ENCODE measurements at regions not wholly inside any gene's neighbourhood (a gene's known extent, or its start where the extent isn't known, plus 50 kb on each side); places are given as distances from the start of the nearest gene placed in this dataset.

DNA sequence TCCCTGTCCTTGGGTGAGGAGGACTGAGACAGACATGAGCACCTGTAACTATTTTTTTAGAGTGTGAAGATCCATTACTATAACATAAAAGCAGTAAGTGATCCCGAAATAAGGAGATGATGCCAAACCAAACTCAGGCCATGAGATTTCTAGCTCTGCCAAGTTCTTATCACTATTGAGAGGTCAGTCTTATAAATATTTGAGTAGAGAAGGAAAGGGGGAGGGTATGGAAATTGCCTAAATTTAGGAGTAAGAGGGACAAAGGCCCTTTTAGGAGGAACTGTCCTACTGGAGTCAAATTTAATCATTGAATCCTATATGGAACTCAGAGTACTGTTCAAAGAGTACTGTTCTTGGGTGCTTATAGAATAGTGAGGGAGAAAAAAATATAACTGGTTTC, 326.9 kb upstream of the NAALADL2 start:
- DNase-seq (ENCODE audit: low spot score): no peak
- in situ Hi-C loops (cut with MboI; ENCODE audit: low sequenced_read_pairs, unreplicated experiment): no loop called here
- TF ChIP-seq, protein P1, sequence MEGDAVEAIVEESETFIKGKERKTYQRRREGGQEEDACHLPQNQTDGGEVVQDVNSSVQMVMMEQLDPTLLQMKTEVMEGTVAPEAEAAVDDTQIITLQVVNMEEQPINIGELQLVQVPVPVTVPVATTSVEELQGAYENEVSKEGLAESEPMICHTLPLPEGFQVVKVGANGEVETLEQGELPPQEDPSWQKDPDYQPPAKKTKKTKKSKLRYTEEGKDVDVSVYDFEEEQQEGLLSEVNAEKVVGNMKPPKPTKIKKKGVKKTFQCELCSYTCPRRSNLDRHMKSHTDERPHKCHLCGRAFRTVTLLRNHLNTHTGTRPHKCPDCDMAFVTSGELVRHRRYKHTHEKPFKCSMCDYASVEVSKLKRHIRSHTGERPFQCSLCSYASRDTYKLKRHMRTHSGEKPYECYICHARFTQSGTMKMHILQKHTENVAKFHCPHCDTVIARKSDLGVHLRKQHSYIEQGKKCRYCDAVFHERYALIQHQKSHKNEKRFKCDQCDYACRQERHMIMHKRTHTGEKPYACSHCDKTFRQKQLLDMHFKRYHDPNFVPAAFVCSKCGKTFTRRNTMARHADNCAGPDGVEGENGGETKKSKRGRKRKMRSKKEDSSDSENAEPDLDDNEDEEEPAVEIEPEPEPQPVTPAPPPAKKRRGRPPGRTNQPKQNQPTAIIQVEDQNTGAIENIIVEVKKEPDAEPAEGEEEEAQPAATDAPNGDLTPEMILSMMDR (IDR thresholded peaks at IDR 0.05; ENCODE audit: borderline replicate concordance, control extremely low read depth, extremely low read depth, insufficient read depth, missing control alignments): no peak

DNA sequence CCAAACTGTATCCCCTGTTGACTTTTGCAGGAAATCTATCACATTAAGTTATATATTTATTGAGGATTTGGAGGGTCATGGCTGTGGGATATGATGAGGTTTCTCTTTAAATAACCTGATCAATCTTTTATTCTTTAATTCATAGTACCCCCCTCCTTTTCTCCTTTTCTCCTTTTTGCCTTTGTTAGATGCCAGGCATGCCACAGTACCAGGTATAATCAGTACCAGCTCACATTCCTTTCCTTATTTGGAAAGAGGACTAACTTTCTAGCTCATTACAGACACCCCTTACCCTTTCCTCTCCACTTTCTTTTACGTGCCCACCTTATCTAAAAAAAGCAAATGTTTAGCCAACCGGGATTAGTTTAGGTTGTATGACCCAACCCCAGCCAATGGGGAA, 326.4 kb upstream of the NAALADL2 start:
- TF ChIP-seq, protein P1 (IDR thresholded peaks at IDR 0.05; ENCODE audit: borderline replicate concordance, control extremely low read depth, extremely low read depth, insufficient read depth, missing control alignments): no peak
- DNase-seq (ENCODE audit: low spot score): no peak
- in situ Hi-C loops (cut with MboI; ENCODE audit: low sequenced_read_pairs, unreplicated experiment): no loop called here

DNA sequence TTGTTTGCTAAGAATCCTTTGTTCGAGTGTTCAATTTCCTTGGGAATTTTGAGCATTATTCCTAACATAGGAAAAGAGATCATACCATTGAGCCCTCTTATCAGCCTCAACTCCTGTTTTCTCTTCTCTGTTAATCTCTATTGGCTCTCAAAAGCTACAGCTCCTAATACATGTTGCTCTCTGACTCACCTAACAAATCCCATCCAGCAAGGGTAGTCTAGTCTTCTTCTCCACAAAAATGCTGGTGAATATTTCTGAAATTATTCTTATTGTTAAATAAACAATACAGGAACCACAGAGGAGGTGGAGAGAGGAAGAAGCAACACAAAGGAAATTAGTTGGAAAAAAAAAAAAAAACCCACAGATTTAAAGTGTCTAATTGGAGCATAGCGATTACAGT, 325.8 kb upstream of the NAALADL2 start:
- TF ChIP-seq, protein P1 (IDR thresholded peaks at IDR 0.05; ENCODE audit: borderline replicate concordance, control extremely low read depth, extremely low read depth, insufficient read depth, missing control alignments): no peak
- no peak for DNase-seq (ENCODE audit: low spot score)
- in situ Hi-C loops (cut with MboI; ENCODE audit: low sequenced_read_pairs, unreplicated experiment): no loop called here

DNA sequence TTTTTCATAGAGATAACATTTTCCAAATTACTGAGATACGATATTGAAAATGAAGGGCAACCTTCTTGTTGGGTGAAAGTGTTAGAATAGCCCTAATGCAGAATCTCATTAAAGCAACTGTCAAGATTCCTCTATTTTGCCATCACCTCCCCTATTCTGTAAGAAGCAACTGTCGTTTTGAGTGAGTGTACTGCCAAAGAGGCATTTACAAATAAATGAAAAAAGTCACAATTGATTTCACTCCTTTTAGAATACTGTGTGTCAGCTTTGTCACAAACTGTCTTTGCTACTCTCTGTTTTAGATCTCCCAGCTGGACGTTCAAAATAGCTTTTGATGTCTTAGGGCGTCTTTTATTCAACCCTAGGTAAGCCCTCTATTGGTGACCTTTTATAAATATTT, 322.8 kb upstream of the NAALADL2 start:
- TF ChIP-seq, protein P1 (IDR thresholded peaks at IDR 0.05; ENCODE audit: borderline replicate concordance, control extremely low read depth, extremely low read depth, insufficient read depth, missing control alignments): no peak
- in situ Hi-C loops (cut with MboI; ENCODE audit: low sequenced_read_pairs, unreplicated experiment): no loop called here
- DNase-seq (ENCODE audit: low spot score): no peak

DNA sequence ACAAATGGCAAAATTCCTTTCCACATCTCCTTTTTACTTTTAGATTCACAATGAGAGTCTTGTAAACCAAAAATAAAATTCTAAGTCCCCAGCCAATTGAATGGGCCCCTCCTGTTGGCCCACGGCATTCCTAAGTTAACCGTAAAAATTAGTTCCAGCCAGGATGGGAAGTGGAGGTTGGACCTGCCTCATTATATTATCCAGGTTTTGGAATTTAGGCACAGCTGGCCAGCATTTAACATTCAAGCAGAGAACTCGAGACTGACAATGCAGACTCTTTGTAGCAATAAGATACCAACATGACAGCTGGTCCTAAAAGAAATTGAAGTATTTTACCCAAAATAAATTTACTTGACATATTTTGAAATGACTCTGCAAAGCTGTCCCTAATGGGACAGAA, 321.0 kb upstream of the NAALADL2 start:
- TF ChIP-seq, protein P1 (IDR thresholded peaks at IDR 0.05; ENCODE audit: borderline replicate concordance, control extremely low read depth, extremely low read depth, insufficient read depth, missing control alignments): no peak
- DNase-seq (ENCODE audit: low spot score): no peak

DNA sequence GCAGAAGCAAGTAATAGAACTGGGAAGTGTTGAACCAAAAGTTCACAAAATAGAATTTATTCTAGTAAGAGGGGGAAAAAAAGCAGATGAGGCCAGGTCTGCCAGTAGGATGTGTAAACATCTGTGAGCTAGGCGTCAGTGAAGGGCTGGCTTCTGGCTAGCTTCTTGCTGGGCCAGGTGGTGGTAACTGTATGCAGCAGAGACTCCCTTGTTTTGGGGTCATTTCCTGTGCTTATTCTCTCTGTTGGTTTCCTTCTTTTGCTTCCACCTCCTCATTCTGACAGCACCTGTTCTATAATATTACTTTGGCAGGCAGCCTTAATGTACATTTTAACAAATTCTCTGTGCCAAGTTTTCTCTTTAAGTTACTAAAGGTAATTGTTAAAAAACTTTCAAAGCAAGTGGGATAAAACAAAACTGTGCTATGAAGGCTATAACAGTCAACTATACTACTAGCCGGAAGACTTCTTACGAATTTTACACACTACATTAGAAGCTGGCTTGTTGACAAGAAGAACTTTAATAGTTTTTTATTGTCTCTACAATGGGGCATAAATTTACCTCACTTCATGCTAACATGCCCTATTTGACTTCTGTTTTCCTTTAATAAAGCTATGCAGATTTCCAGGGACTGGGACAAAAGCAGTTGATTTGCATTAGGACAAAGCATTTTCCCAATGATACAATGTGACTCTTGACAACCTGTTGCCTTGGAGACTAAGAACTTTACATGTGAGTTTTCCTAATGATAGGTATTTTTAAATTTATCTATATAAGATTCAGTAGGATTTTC, 318.8 kb upstream of the NAALADL2 start:
- no peak for DNase-seq (ENCODE audit: low spot score)
- TF ChIP-seq, protein P1 (IDR thresholded peaks at IDR 0.05; ENCODE audit: borderline replicate concordance, control extremely low read depth, extremely low read depth, insufficient read depth, missing control alignments): no peak
- in situ Hi-C loops (cut with MboI; ENCODE audit: low sequenced_read_pairs, unreplicated experiment): no loop called here

More for the DNA sequence above, 321.0 kb upstream of the NAALADL2 start:
- in situ Hi-C loops (cut with MboI; ENCODE audit: low sequenced_read_pairs, unreplicated experiment): no loop called here
